Stimulated activated memory B cell treated with anti-CD40 and anti-IgM and Interleukin-4, amounts not matched to agents 10 μg/mL and 1 μg/mL and 100 μg/mL, for 72 hours (primary cell): ENCODE measurements at regions not wholly inside any gene's neighbourhood (a gene's known extent, or its start where the extent isn't known, plus 50 kb on each side); places are given as distances from the start of the nearest gene placed in this dataset.
"Not testable (repeated sequence)": the region's sequence is repeated elsewhere in the genome, so short reads cannot be mapped to it uniquely, and the experiment has no call there.

Source experiments
- ATAC-seq: fragments of 150-1000 bp; cut with Tn5 transposase; 2 replicates; pipeline ENCODE4 v1.10.0; 2021
- H3K27ac Mint-ChIP-seq: one replicate; pipeline ENCODE4 v1.8.0; 2022; ENCODE audit warnings: mild to moderate bottlenecking, mixed read lengths
- H3K27me3 Mint-ChIP-seq: one replicate; pipeline ENCODE4 v1.8.0; 2022; ENCODE audit warnings: mixed read lengths
- H3K36me3 Mint-ChIP-seq: one replicate; pipeline ENCODE4 v1.8.0; 2022; ENCODE audit warnings: mixed read lengths
- H3K4me1 Mint-ChIP-seq: one replicate; pipeline ENCODE4 v1.8.0; 2022; ENCODE audit warnings: mixed read lengths
- H3K4me3 Mint-ChIP-seq: one replicate; pipeline ENCODE4 v1.8.0; 2022; ENCODE audit warnings: mild to moderate bottlenecking, moderate library complexity, mixed read lengths
- H3K9me3 Mint-ChIP-seq: one replicate; pipeline ENCODE4 v1.8.0; 2022; ENCODE audit warnings: mixed read lengths

DNA sequence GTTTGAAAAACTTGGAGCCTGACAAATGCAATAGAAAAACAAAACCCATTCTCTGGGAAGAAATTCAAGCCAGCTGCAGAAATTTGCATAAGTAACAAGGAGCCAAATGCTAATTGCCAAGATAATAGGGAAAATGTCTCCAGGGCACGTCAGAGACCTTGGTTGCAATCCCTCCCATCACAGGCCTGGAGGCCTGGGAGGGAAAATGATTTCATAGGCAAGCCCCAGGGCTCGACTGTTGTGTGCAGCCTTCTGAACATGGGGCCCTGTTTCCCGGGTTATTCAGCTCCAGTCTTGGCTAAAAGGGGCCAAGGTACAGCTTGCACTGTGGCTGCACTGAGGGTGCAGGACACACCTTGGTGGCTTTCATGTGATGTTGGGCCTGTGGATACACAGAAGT is 760.4 kb upstream of the PABPC4L start:
- no peak for ATAC-seq
- Mint-ChIP-seq H3K4me1 (no peaks in the 10 kb centered on the region), H3K27ac (no peak overlapping the region), H3K9me3 (no peaks in the 10 kb centered on the region), H3K27me3 (no peaks in the 10 kb centered on the region), H3K36me3 (no peaks in the 10 kb centered on the region), H3K4me3 (no peak overlapping the region)

DNA sequence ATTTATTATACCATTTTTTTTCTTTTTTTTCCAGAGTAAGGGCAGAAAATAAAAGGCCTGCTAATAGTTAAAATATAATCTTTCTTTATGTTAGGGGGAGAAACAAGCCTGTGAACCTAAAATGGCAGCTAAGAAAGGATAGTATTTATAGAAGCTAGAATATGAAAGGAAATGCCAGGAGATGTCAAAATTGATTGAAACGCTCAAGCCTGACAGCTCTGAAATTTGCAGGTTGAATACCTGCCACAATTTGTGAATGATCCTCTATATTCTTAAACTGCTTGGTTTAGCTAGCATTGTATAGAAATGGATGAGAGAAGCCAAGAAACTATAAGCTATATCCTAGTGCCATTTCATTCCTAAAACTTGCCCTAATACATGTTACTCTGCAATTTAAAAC is 757.3 kb upstream of the PABPC4L start:
- Mint-ChIP-seq H3K4me3 (no peak overlapping the region), H3K36me3 (no peaks in the 10 kb centered on the region), H3K27me3 (no peaks in the 10 kb centered on the region), H3K27ac (no peak overlapping the region), H3K4me1 (no peaks in the 10 kb centered on the region), H3K9me3 (peaks cover 2% of the 10 kb centered on the region)
- ATAC-seq = no peak

DNA sequence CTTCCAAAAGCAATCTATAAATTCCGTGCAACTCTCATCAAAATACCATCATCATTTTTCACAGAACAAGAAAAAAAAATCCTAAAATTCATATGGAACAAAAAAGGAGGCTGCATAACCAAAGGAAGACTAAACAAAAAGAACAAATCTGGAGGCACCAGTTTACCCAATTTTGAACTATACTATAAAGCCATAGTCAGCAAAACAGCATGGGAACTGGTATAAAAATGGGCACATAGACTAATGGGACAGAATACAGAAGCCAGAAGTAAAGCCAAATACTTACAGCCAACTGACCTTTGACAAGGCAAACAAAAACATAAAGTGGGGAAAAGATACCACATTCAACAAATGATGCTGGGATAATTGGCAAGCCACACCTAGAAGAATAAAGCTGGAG is 753.5 kb upstream of the PABPC4L start:
- no peak overlapping the region for H3K4me3 Mint-ChIP-seq
- no peak overlapping the region for H3K27ac Mint-ChIP-seq
- no peaks in the 10 kb centered on the region for H3K4me1 Mint-ChIP-seq
- no peaks in the 10 kb centered on the region for H3K36me3 Mint-ChIP-seq
- no peaks in the 10 kb centered on the region for H3K27me3 Mint-ChIP-seq
- no peak for ATAC-seq
- peaks cover 2% of the 10 kb centered on the region for H3K9me3 Mint-ChIP-seq

DNA sequence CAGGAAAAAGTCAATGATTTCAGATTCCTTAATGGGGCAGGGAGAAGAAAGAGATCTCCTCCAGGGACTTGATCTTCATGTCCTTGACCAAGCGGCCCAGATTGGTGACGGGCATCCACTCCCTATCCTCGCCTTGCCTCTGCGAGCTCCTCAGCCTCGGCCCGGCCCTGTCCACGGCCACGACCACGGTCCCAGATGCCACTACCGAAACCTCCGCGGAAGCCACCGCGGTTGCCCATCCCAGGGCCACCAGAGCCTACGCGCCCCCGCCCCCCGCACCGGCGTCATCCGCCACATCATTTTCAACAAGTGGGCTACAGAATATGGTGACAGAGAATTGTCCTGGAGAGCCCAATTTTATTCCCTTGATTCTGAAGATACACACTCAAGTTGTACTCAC is 751.2 kb upstream of the PABPC4L start:
- no peaks in the 10 kb centered on the region for H3K27me3 Mint-ChIP-seq
- H3K4me1 Mint-ChIP-seq = no peaks in the 10 kb centered on the region
- H3K36me3 Mint-ChIP-seq = no peaks in the 10 kb centered on the region
- H3K4me3 Mint-ChIP-seq = no peak overlapping the region
- no peak overlapping the region for H3K27ac Mint-ChIP-seq
- no peak for ATAC-seq
- peaks cover 5% of the 10 kb centered on the region for H3K9me3 Mint-ChIP-seq

DNA sequence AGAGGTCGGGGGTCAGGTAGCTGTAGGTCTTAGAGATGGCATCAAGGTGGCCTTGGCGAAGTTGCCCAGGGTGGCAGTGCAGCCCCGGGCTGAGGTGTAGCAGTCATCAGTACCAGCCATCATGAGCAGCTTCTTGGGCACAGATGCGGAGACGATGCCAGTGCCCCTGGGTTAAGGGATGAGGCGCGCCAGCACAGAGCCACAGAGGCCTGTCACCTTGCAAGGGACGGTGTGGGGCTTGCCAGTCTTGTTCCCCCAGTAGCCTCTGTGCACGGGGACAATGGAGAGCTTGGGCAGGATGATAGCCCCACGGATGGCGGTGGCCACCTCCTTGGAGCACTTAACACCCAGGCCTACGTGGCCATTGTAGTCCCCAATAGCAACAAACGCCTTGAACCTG is 750.7 kb upstream of the PABPC4L start:
- Mint-ChIP-seq H3K27ac (no peak overlapping the region), H3K36me3 (no peaks in the 10 kb centered on the region), H3K9me3 (peaks cover 5% of the 10 kb centered on the region), H3K27me3 (no peaks in the 10 kb centered on the region), H3K4me3 (no peak overlapping the region), H3K4me1 (no peaks in the 10 kb centered on the region)
- no peak for ATAC-seq

DNA sequence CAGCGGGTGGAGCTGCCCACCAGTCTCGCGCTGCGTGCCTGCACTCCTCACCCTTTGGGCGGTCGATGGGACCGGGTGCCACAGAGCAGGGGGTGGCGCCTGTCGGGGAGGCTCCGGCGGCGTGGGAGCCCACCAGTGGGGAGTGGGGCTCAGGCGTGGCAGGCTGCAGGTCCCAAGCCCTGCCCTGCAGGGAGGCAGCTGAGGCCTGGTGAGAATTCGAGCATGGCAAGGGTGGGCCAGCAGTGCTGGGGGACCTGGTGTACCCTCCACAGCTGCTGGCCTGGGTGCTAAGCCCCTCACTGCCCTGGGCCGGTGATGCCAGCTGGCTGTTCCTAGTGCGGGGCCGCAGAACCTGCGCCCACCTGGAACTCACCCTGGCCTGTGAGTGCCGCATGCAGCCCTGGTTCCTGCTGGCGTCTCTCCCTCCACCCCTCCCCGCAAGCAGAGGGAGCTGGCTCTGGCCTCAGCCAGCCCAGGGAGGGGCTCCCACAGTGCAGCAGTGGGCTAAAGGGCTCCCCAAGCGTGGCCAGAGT is 746.6 kb upstream of the PABPC4L start:
- H3K4me1 Mint-ChIP-seq = no peaks in the 10 kb centered on the region
- H3K36me3 Mint-ChIP-seq = no peaks in the 10 kb centered on the region
- H3K27me3 Mint-ChIP-seq = no peaks in the 10 kb centered on the region
- no peak for ATAC-seq
- no peak overlapping the region for H3K27ac Mint-ChIP-seq
- peaks cover 3% of the 10 kb centered on the region for H3K9me3 Mint-ChIP-seq
- no peak overlapping the region for H3K4me3 Mint-ChIP-seq

DNA sequence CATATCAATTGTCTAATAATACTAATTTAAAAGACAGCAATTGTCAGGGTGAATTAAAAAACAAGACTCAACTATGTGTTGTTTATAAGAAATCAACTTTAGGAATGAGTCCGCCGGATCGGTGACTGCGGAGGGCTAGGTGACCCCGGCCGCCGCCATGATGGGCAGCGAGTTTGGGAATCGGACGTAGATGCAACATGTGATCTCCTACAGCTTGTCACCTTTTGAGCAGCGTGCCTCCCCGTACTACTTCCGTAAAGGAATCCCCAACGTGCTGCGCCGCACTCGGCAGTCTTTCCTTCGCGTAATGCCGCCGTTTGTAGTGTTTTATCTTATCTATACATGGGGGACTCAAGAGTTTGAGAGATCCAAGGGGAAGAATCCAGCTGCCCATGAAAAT is 742.5 kb upstream of the PABPC4L start:
- Mint-ChIP-seq H3K9me3 (peaks cover 3% of the 10 kb centered on the region), H3K4me1 (no peaks in the 10 kb centered on the region), H3K4me3 (no peak overlapping the region), H3K27me3 (no peaks in the 10 kb centered on the region), H3K27ac (no peak overlapping the region), H3K36me3 (no peaks in the 10 kb centered on the region)
- no peak for ATAC-seq

DNA sequence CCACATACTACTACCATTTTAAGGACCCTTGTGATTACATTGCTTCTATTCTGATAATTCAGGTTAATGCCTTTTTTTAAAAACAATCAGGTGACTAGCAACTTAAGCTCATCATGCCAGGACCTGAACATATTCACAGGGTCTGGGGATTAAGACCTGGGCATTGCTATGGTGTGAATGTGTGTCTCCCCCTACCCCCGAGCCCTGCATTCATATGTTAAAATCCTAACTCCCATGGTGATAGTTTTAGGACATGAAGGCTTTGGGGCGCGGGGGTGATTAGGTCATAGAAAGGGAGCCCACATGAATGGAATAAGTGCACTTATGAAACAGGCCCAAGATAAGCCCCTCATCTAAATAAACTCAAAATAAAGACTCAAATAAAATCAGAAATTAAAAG is 734.4 kb upstream of the PABPC4L start:
- Mint-ChIP-seq H3K36me3 (no peaks in the 10 kb centered on the region), H3K4me3 (peak overlapping the region; percentile 12), H3K9me3 (no peaks in the 10 kb centered on the region), H3K27ac (no peak overlapping the region), H3K4me1 (no peaks in the 10 kb centered on the region), H3K27me3 (no peaks in the 10 kb centered on the region)
- ATAC-seq = no peak

DNA sequence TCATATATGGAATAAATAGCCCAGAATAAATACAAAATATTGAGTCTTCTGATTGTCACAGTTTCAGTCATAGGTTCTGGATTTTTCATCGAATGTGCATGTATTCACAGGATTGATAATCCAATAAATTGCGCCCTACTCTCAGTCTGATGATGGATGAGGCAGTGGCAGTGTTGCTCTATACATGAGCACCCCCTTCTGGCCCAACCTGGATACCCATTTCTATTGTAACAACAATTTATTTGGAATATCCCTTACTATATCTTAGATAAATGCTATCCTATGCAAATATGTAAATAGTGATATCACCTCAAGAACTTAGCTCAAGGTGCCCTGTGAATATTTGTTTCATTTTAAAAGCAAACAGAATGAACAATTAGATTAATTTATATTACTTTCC is 733.7 kb upstream of the PABPC4L start:
- Mint-ChIP-seq H3K9me3 (no peaks in the 10 kb centered on the region), H3K27ac (no peak overlapping the region), H3K36me3 (no peaks in the 10 kb centered on the region), H3K4me1 (no peaks in the 10 kb centered on the region), H3K4me3 (no peak overlapping the region), H3K27me3 (no peaks in the 10 kb centered on the region)
- ATAC-seq = no peak

DNA sequence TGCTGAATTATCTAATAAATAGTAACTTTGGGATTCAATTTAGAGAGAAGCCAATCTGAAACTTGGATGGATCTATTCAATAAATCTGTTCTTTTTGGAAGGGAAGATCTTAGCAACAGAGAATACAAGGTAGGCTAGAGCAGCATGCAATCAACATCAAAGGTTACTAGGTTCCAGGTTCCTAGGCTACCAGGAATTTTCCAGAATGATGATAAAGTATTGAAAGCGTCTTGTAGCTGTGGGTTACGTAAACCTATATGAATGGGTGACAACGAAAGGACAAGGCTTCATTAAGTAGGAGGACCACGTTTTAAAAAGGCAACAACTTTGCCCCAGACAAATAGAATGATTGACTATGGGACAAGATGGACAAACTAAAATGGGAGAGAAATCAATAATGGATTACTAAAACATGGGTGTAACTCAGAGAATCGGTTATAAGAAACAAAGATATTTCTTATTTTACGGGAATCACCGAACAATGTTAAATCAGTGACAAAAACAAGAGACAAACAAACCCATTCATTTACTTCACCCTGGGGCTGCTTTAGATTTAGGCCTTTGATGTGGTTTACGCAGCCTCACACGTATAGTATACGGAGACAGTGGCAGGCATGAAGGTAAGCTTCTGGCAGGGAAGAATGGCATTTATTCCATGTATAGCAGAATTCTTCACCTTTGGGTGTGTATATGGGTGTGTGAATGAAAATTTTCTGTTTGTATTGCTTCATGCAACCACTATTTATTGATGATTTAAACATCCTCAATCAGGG is 732.6 kb upstream of the PABPC4L start:
- Mint-ChIP-seq H3K27ac (no peak overlapping the region), H3K4me3 (no peak overlapping the region), H3K4me1 (no peaks in the 10 kb centered on the region), H3K36me3 (no peaks in the 10 kb centered on the region), H3K9me3 (no peaks in the 10 kb centered on the region), H3K27me3 (no peaks in the 10 kb centered on the region)
- no peak for ATAC-seq

DNA sequence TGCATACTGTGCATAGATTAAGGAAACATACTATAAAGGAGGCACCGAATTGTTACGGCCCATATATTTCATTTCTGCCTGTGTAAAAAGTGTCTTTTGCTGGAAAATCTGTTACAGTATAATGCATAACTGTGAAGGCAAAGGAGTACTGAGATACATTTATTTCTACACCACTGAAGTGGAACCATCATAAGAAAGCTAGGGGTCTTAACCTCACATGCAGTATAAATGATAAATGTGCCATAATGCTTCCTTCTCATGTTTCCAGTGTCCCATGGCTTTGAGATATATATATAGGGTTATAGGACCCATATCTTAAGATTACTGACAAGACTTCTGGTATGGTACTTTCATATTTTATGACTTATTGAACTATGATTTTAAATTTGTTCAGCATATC is 713.8 kb upstream of the PABPC4L start:
- H3K27ac Mint-ChIP-seq = no peak overlapping the region
- no peak overlapping the region for H3K4me3 Mint-ChIP-seq
- ATAC-seq = no peak
- peaks cover 10% of the 10 kb centered on the region for H3K9me3 Mint-ChIP-seq
- no peaks in the 10 kb centered on the region for H3K27me3 Mint-ChIP-seq
- H3K36me3 Mint-ChIP-seq = no peaks in the 10 kb centered on the region
- no peaks in the 10 kb centered on the region for H3K4me1 Mint-ChIP-seq

DNA sequence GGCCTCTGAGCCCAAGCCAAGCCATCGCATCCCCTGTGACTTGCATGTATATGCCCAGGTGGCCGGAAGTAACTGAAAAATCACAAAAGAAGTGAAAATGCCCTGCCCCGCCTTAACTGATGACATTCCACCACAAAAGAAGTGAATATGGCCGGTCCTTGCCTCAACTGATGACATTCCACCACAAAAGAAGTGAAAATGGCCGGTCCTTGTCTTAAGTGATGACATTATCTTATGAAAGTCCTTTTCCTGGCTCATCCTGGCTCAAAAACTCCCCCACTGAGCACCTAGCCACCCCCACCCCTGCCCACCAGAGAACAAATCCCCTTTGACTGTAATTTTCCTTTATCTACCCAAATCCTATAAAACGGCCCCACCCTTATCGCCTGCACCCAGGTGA is 712.7 kb upstream of the PABPC4L start:
- H3K27me3 Mint-ChIP-seq, H3K4me3 Mint-ChIP-seq, H3K36me3 Mint-ChIP-seq, H3K27ac Mint-ChIP-seq, ATAC-seq, H3K4me1 Mint-ChIP-seq, H3K9me3 Mint-ChIP-seq: not testable (repeated sequence)

DNA sequence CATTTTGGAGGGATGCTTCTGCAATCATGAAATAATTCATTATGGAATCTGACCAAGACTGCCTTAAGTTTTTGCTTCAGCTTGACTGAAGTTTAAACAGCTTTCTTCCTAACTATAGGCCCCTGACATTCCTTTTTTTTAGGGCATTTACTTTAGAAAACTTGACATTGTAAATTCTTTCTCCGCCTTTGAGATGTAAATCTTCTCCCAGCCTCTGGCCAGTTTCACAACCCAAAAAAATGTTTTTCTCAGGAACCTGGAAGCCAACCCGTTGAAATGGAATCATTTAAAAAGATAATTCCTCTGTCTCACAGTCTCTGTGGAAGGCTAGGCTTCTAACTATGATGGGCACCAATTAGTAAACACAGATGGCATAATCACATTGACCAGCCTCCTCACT is 710.4 kb upstream of the PABPC4L start:
- Mint-ChIP-seq H3K36me3 (no peaks in the 10 kb centered on the region), H3K9me3 (peaks cover 5% of the 10 kb centered on the region), H3K27ac (no peak overlapping the region), H3K4me3 (no peak overlapping the region), H3K27me3 (no peaks in the 10 kb centered on the region), H3K4me1 (no peaks in the 10 kb centered on the region)
- ATAC-seq = no peak

DNA sequence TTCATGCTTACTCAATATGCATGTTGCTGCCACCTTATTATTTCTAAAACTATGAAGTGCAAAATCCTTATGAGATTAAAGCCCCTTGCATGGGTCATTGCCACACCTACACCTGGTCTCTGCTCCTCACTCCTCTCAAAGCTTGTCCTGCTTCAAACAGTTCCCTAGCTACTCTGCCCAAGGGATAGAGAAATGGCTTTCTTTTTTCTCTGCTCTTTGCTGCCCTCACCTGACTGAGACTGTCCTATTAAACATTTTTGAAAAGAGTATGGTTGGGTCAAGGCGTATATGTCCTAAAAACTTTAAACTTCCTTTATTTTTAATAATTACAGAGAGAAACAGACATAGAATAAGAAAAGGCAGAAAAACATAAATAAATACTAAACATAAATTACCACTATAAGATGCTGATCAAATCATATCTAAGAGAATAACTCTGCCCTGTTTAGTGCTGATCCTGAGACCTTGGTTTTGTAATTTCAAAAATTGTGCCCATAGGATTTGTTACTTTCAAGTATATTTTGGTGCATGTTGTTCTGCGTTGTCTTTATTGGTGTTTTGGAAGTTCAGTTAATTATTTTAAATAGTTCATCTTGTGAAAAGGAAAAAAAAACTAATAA is 704.9 kb upstream of the PABPC4L start:
- H3K9me3 Mint-ChIP-seq = peaks cover 3% of the 10 kb centered on the region
- no peaks in the 10 kb centered on the region for H3K36me3 Mint-ChIP-seq
- H3K27ac Mint-ChIP-seq = no peak overlapping the region
- no peaks in the 10 kb centered on the region for H3K27me3 Mint-ChIP-seq
- no peaks in the 10 kb centered on the region for H3K4me1 Mint-ChIP-seq
- ATAC-seq = no peak
- no peak overlapping the region for H3K4me3 Mint-ChIP-seq

DNA sequence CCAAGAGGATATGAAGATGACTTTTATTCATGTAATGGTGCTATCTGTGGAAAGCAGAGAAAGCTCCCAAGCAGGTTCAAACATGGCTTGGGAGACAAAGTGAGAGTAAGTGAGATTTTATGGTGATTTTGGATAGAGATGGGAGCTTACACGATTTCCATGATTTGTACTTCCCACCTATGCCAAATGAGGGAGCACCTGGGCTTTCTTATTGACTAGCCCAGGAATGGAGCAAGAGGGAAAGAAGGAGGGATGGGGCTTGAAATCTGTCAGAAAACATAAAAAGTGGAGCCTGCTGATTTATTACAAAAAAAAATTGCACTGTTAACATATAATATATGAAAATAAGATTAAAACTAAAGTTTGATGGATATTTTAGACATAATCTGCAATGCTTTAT is 703.5 kb upstream of the PABPC4L start:
- Mint-ChIP-seq H3K27ac (no peak overlapping the region), H3K9me3 (peaks cover 3% of the 10 kb centered on the region), H3K27me3 (no peaks in the 10 kb centered on the region), H3K36me3 (no peaks in the 10 kb centered on the region), H3K4me3 (no peak overlapping the region), H3K4me1 (no peaks in the 10 kb centered on the region)
- no peak for ATAC-seq

DNA sequence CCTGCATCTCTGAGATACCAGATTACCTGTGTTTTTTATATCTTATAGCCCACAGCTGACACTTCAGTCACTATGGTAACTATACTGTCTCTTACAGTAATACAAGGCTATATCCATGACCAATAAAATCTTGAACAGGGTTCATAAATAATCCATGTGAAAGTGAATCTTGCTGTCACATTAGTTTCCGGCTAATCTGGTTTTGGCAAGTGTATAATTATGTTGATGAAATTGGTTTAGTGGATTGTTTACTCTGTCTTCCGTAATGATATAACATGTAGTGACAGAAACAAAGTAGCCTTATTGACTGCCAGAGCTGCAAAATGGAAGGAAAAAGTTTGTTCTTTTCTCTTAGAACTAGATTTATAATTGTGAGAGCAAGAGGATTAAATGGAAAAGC is 686.6 kb upstream of the PABPC4L start:
- no peaks in the 10 kb centered on the region for H3K27me3 Mint-ChIP-seq
- H3K9me3 Mint-ChIP-seq = no peaks in the 10 kb centered on the region
- H3K4me1 Mint-ChIP-seq = no peaks in the 10 kb centered on the region
- ATAC-seq = no peak
- H3K27ac Mint-ChIP-seq = no peak overlapping the region
- no peak overlapping the region for H3K4me3 Mint-ChIP-seq
- no peaks in the 10 kb centered on the region for H3K36me3 Mint-ChIP-seq
